ENCODE measurements at regions not wholly inside any gene's neighbourhood (a gene's known extent, or its start where the extent isn't known, plus 50 kb on each side); places are given as distances from the start of the nearest gene placed in this dataset.

DNA sequence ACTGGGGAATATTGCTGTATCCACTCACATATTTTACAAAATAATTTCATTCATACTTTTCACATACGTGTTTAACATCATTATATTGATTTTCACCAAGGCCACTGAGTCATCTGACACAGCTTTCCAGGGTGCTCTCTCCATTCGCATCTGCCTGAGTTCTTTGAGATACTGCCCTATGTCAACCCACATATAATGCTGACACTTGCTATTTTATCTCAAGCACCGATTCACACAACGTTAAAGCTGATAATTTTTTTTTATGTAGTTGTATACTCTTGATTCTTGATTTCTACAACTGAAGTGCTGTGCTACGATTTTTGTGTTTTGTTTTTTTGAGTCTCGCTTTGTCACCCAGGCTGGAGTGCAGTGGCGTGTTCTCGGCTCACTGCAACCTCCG is 249.8 kb upstream of the CDIN1 start:
- TF ChIP-seq, protein P1, sequence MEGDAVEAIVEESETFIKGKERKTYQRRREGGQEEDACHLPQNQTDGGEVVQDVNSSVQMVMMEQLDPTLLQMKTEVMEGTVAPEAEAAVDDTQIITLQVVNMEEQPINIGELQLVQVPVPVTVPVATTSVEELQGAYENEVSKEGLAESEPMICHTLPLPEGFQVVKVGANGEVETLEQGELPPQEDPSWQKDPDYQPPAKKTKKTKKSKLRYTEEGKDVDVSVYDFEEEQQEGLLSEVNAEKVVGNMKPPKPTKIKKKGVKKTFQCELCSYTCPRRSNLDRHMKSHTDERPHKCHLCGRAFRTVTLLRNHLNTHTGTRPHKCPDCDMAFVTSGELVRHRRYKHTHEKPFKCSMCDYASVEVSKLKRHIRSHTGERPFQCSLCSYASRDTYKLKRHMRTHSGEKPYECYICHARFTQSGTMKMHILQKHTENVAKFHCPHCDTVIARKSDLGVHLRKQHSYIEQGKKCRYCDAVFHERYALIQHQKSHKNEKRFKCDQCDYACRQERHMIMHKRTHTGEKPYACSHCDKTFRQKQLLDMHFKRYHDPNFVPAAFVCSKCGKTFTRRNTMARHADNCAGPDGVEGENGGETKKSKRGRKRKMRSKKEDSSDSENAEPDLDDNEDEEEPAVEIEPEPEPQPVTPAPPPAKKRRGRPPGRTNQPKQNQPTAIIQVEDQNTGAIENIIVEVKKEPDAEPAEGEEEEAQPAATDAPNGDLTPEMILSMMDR (conservative IDR thresholded peaks at IDR 0.05 in 1 of 2, IDR thresholded peaks at IDR 0.05 in 1 of 2; ENCODE audit: low read depth in 1 of 2, low read length in 2 of 2) = no peak
- TF ChIP-seq EZH2 (IDR thresholded peaks at IDR 0.05; ENCODE audit: low read length, missing control alignments) = no peak
